Right lobe of liver (tissue), 4 donors: ENCODE measurements at regions not wholly inside any gene's neighbourhood (a gene's known extent, or its start where the extent isn't known, plus 50 kb on each side); places are given as distances from the start of the nearest gene placed in this dataset.

Experiments used
- POLR2A ChIP-seq: fragments of 450-650 bp; IDR thresholded peaks from one replicate; pipeline ENCODE4 v1.6.1; 2017; ENCODE audit warnings: antibody characterized with exemption, mild to moderate bottlenecking
- TF ChIP-seq, protein P1 (sequence below), 4 donors: fragments of 200-600 bp in 3 of 4; fragments of 450-650 bp in 1 of 4; IDR thresholded peaks; one replicate each; pipeline versions ENCODE4 v1.5.1 to v1.8.0; 2016 to 2022; ENCODE audit warnings: antibody characterized with exemption in 4 of 4, mild to moderate bottlenecking in 2 of 4
- donor health status: DM: no; HTN: no; CAD: no.
- donor health status: DM: no; HTN: no; CAD: no.
- donor health status: DM: no; HTN: yes; CAD: no.

GRCh38 chr14:65164825-65165135 is 62.5 kb upstream of the MAX start:
- TF ChIP-seq, protein P1, sequence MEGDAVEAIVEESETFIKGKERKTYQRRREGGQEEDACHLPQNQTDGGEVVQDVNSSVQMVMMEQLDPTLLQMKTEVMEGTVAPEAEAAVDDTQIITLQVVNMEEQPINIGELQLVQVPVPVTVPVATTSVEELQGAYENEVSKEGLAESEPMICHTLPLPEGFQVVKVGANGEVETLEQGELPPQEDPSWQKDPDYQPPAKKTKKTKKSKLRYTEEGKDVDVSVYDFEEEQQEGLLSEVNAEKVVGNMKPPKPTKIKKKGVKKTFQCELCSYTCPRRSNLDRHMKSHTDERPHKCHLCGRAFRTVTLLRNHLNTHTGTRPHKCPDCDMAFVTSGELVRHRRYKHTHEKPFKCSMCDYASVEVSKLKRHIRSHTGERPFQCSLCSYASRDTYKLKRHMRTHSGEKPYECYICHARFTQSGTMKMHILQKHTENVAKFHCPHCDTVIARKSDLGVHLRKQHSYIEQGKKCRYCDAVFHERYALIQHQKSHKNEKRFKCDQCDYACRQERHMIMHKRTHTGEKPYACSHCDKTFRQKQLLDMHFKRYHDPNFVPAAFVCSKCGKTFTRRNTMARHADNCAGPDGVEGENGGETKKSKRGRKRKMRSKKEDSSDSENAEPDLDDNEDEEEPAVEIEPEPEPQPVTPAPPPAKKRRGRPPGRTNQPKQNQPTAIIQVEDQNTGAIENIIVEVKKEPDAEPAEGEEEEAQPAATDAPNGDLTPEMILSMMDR (IDR thresholded peaks at IDR 0.05) = no peak
- TF ChIP-seq POLR2A = no peak
